ENCODE measurements at regions not wholly inside any gene's neighbourhood (a gene's known extent, or its start where the extent isn't known, plus 50 kb on each side); places are given as distances from the start of the nearest gene placed in this dataset.

DNA sequence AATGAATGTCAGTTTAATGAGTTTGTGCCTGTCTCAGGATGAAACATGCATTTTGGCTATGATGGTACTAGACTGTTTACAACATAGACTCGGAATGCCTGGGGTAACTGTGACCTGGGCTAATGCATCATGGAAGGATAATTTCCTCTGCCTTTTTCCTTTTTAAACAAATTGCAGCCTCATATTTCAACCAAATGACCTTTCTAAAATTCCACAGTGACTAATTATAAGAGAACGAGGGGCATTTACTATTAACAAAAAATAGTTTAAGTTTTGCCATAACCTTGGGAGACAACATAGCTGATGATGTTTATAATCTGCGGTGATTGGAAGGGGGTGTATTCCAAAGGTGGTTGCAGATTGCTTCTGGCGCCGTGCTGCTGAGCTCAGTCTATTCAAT is 1140.5 kb downstream of the GALC start:
- no peak for DNase-seq (ENCODE audit: low read depth)
- H3K4me3 ChIP-seq (ENCODE audit: low read depth, low read length): no peak overlapping the region
- TF ChIP-seq CTCF (IDR thresholded peaks at IDR 0.05; ENCODE audit: control insufficient read depth, extremely low read depth, insufficient read depth): no peak

DNA sequence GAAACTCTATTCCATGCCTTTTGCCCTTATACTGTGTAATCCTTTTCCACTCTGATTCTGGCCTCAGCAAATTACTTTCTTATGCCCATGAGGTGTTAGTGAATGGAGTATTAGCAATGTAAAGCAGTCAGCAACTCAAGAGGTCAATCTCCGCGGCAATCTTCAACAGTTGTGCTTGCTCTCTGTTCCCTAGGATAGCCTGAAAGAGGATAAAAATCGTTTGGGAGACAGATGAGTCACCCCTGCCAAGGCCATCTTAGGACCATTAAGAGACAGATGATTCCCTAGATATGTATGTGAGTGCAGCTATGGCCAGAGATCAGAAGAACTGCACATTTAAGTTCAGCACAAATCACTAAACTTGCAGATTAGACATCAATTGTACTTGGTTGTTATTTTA is 1145.8 kb downstream of the GALC start:
- H3K4me3 ChIP-seq (ENCODE audit: low read depth, low read length): no peak overlapping the region
- DNase-seq (ENCODE audit: low read depth): no peak
- TF ChIP-seq CTCF (IDR thresholded peaks at IDR 0.05; ENCODE audit: control insufficient read depth, extremely low read depth, insufficient read depth): no peak

GRCh38 chr14:86838363-86838762 is 1154.6 kb downstream of the GALC start:
- H3K4me3 ChIP-seq (ENCODE audit: low read depth, low read length): no peak overlapping the region
- TF ChIP-seq CTCF (IDR thresholded peaks at IDR 0.05; ENCODE audit: control insufficient read depth, extremely low read depth, insufficient read depth): no peak
- DNase-seq (ENCODE audit: low read depth): no peak

DNA sequence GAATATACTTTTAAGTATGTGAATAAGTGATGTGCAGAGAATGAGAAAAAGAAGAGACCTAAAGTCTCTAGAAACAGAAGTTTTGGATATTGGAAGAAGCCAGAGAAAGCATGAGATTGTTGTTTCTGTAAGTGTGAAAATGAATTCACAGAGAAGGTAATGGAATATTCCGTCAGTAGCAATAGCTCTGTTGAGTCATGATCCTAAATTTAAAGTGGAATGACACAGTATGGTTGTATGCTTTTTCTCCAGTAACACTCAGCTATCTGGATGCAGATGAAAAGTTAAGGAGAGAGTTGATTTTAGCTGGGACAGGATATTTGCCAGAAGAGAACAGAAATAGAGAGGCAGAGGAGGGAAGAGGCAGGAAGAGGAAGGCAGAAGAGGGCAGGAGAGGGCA is 1166.3 kb downstream of the GALC start:
- TF ChIP-seq CTCF (IDR thresholded peaks at IDR 0.05; ENCODE audit: control insufficient read depth, extremely low read depth, insufficient read depth): no peak
- no peak for DNase-seq (ENCODE audit: low read depth)
- H3K4me3 ChIP-seq (ENCODE audit: low read depth, low read length): no peak overlapping the region

- DNase-seq (ENCODE audit: low read depth): no peak
- no peak for TF ChIP-seq CTCF (IDR thresholded peaks at IDR 0.05; ENCODE audit: control insufficient read depth, extremely low read depth, insufficient read depth)
- H3K4me3 ChIP-seq (ENCODE audit: low read depth, low read length): no peak overlapping the region
These were observed 1168.8 kb downstream of the GALC start for GRCh38 chr14:86824167-86824566.

- TF ChIP-seq CTCF (IDR thresholded peaks at IDR 0.05; ENCODE audit: control insufficient read depth, extremely low read depth, insufficient read depth): no peak
- DNase-seq (ENCODE audit: low read depth): no peak
- no peak overlapping the region for H3K4me3 ChIP-seq (ENCODE audit: low read depth, low read length)
These were observed 1169.4 kb downstream of the GALC start for GRCh38 chr14:86823581-86823980.

DNA sequence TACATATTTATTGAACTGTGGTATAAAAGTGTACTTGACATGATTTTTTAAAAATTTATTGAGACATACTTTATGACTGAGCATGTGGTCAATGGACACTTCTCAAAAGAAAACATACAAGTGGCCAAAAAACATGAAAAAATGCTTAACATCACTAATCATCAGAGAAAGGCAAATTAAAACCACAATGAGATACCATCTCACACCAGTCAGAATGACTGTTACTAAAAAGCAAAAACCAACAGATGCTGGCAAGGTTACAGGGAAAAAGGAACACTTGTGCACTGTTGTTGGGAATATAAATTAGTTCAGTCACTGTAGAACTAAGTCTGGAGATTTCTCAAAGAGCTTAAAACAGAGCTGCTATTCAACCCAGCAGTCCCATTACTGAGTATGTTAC is 1177.6 kb downstream of the GALC start:
- H3K4me3 ChIP-seq (ENCODE audit: low read depth, low read length): no peak overlapping the region
- no peak for TF ChIP-seq CTCF (IDR thresholded peaks at IDR 0.05; ENCODE audit: control insufficient read depth, extremely low read depth, insufficient read depth)
- no peak for DNase-seq (ENCODE audit: low read depth)
